ENCODE measurements at regions not wholly inside any gene's neighbourhood (a gene's known extent, or its start where the extent isn't known, plus 50 kb on each side); places are given as distances from the start of the nearest gene placed in this dataset.

GRCh38 chr7:115631782-115632181, 398.8 kb downstream of the TFEC start:
- TF ChIP-seq CTCF (IDR thresholded peaks at IDR 0.05) (no peak), EZH2 (IDR thresholded peaks at IDR 0.05; ENCODE audit: borderline replicate concordance, insufficient read depth, low read depth, low read length, poor library complexity, severe bottlenecking) (no peak)
